NCI-H1930 (cell line): ENCODE measurements at regions not wholly inside any gene's neighbourhood (a gene's known extent, or its start where the extent isn't known, plus 50 kb on each side); places are given as distances from the start of the nearest gene placed in this dataset.
"Not testable (repeated sequence)": the region's sequence is repeated elsewhere in the genome, so short reads cannot be mapped to it uniquely, and the experiment has no call there.

Experiments
- DNase-seq, 2 experiments: peaks; one replicate each; lab custom pipeline; 2025; lab: John Stamatoyannopoulos, UW

- no peak for DNase-seq
Observed at GRCh38 chr9:25282946-25283345, 395.3 kb downstream of the TUSC1 start.

- DNase-seq, result no peak
Observed at GRCh38 chr9:25261445-25261844, 416.8 kb downstream of the TUSC1 start.

- no peak for DNase-seq
Observed at GRCh38 chr9:25260046-25260445, 418.2 kb downstream of the TUSC1 start.

GRCh38 chr9:25255216-25255615 lies 423.0 kb downstream of the TUSC1 start:
- DNase-seq, result no peak

GRCh38 chr9:25254051-25254450 lies 424.2 kb downstream of the TUSC1 start:
- no peak for DNase-seq

- DNase-seq, result no peak
Observed at GRCh38 chr9:25241421-25241820, 436.8 kb downstream of the TUSC1 start.

- DNase-seq, result no peak
Observed at GRCh38 chr9:25226901-25227686, 451.1 kb downstream of the TUSC1 start.

- no peak for DNase-seq
Observed at GRCh38 chr9:25225938-25226760, 452.1 kb downstream of the TUSC1 start.

- no peak for DNase-seq
Observed at GRCh38 chr9:25224996-25225395, 453.2 kb downstream of the TUSC1 start.

- DNase-seq, result no peak
Observed at GRCh38 chr9:25224309-25224708, 453.9 kb downstream of the TUSC1 start.

GRCh38 chr9:25212361-25212760 lies 465.9 kb downstream of the TUSC1 start:
- peak; percentile 20 to 28 for DNase-seq

GRCh38 chr9:25207402-25208195 lies 470.6 kb downstream of the TUSC1 start:
- DNase-seq, result no peak

GRCh38 chr9:25206027-25206426 lies 472.2 kb downstream of the TUSC1 start:
- no peak for DNase-seq

- DNase-seq, result no peak
Observed at GRCh38 chr9:25205285-25205684, 473.0 kb downstream of the TUSC1 start.

- no peak for DNase-seq
Observed at GRCh38 chr9:25177858-25178257, 500.4 kb downstream of the TUSC1 start.

- no peak for DNase-seq
Observed at GRCh38 chr9:25129537-25129936, 548.7 kb downstream of the TUSC1 start.

GRCh38 chr9:25121811-25122210 lies 556.4 kb downstream of the TUSC1 start:
- DNase-seq, result no peak

GRCh38 chr9:25119041-25119440 lies 559.2 kb downstream of the TUSC1 start:
- DNase-seq, result no peak

GRCh38 chr9:25117791-25118190 lies 560.5 kb downstream of the TUSC1 start:
- DNase-seq, result no peak

GRCh38 chr9:25102204-25102603 lies 556.5 kb upstream of the IZUMO3 start:
- DNase-seq, result not testable (repeated sequence)

GRCh38 chr9:25094518-25094917 lies 548.8 kb upstream of the IZUMO3 start:
- no peak for DNase-seq

GRCh38 chr9:25078202-25078601 lies 532.5 kb upstream of the IZUMO3 start:
- no peak for DNase-seq
